NCI-H446 treated with DMSO at 0.1 percent for 48 hours (cell line): ENCODE measurements at regions not wholly inside any gene's neighbourhood (a gene's known extent, or its start where the extent isn't known, plus 50 kb on each side); places are given as distances from the start of the nearest gene placed in this dataset.
A peak's percentile ranks its signal among the peaks of the same experiment; 100 is the strongest.
"Not testable (repeated sequence)": the region's sequence is repeated elsewhere in the genome, so short reads cannot be mapped to it uniquely, and the experiment has no call there.

Experiments
- DNase-seq: peaks from one replicate; lab custom pipeline; 2025; lab: John Stamatoyannopoulos, UW

DNA sequence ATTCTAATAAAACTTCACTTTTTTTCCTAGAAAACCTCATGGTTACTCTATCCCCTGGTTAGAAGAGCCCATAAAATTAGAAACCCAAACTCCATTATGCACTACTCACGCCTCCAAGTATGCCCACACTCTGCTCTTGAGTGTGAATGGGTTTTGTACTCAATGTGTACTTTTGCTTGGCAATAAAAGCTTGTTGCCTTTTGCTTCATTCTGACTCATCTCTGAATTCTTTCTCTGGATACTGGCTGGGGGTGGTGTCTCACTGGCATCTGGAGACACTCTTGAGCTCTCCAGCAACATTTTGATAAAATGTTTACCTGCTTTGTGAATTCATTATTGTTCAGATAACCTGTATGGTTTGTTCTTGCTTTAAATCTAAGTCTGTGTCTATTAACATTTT is 963.3 kb downstream of the TRAM1L1 start:
- DNase-seq: no peak

DNA sequence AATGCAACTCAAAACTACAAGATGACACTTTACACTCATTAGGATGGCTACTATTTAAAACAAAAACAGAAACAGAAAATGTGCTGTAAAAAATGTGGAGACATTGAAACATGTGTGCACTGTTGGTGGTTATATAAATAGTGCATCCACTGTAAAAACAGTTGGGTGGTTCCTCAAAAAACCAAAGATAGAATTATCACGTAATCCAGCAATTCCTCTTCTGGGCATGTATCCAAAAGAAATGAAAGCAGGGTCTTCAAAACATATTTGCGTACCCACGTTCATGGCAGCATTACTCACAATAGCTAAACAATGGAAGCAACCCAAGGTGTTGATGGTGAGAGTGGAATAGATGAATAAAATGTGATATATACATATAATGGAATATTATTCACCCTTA is 967.2 kb downstream of the TRAM1L1 start:
- DNase-seq: peak; percentile 89

DNA sequence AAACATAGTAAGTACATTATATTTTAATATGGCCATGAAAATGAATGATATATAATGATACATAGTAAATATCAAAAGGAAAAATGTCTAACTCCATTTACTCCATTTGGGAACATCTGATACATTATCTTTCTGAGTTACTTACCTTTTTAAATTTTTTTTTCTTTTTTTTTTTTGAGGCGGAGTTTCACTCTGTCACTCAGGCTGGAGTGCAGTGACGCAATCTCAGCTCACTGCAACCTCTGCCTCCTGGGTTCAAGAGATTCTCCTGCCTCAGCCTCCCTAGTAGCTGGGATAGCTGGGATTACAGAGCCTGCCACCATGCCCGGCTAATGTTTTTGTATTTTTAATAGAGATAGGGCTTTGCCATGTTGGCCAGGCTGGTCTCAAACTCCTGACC is 972.5 kb downstream of the TRAM1L1 start:
- DNase-seq: not testable (repeated sequence)

DNA sequence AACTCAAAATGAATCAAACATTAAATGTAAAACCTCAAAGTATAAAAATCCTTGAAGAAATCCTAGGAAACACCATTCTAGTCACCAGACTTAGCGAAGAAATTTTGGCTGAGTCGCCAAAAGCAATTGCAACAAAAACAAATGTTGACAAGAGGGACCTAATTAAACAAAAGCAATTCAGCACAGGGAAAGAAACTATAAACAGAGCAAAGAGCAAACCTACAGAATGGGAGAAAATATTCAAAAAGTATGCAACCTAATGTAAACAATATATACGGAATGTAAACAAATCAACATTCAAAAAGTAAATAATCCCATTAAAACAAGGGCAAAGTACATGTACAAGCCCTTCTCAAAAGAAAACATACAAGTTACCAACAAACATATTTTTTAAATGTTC is 974.7 kb downstream of the TRAM1L1 start:
- no peak for DNase-seq

DNA sequence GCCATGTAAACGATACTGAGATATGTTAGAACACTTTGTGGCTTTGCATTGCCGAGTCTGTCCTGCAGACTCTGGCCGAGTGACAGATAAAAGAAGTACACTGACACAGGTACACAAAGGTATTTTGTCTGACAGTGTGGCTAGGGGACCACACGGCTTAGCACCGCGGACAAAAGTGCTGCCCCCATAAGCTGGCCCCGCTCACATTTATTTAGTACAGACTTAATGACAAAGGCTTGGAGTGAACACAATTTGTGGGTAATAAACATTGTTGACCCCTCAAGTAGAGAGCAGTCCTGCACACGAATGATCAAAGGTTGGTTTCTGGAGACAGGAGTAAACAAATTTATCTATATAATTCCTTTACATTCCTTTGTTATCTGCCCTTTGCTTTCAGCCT is 976.8 kb downstream of the TRAM1L1 start:
- DNase-seq: no peak

DNA sequence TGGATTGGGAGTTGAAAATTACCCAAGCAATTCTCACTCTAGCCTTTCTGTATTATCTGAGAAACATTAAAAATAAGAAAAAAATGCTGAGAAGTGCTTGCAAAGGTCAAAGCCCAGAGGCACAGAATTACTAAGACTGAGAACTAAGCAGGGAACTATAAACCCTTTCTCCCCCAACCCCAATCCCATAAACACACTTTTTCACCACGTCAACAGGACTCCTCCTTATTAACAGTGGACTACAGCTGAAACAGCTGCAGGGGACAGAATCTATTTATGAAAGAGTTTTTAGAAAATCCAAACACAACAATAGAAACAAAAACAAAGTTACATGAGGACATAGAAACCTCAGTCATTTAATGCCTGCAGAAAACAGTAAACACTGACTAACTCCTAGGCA is 984.1 kb downstream of the TRAM1L1 start:
- no peak for DNase-seq

DNA sequence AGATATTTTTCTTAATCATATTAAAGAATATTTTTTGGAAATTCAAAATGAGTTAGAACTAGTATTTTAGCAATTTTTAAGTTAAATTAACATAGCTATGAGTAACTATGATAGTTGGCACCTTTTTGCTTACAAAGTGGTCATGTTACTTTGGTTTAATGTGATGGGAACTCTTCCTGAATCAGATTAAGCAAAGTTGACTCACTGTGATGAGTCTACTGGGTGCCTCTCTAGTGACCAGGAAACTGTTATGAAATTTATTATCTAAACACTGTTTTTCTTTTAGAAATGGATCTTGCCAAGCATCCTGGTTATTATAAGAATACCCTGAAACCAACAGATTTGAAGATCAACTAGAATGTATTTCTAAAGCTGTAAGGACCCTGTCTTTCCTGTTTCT is 985.8 kb downstream of the TRAM1L1 start:
- no peak for DNase-seq

DNA sequence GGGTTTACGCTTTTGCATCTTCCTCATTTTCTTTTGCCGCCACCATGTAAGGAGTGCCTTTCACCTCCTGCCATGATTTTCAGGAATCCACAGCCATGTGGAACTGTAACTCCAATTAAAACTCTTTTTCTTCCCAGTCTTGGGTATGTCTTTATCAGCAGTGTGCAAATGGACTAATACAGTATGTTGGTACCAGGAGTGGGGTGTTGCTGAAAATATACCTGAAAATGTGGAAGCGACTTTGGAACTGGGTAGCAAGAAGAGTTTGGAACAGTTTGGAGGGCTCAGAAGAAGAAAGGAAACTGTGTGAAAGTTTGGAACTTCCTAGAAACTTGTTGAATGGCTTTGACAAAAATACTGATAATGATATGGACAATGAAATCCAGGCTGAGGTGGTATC is 983.9 kb upstream of the NDST4 start:
- not testable (repeated sequence) for DNase-seq

DNA sequence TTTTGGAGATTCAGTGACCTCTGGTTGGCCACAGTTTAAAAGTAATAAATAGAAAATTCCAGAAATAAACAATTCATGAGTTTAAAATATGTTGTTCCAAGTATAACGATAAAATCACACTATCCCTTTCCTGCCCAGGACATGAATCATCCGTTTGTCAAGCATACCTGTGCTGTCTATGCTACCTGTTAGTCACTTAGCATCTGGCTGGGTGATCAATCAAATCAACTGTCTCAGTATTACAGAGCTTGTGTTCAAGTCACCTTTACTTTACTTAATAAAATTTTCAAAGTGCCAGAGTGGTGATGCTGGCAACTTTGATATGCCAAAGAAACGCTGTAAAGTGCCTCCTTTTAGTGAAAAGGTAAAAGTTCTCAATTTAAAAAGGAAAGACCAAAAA is 979.5 kb upstream of the NDST4 start:
- DNase-seq: no peak

DNA sequence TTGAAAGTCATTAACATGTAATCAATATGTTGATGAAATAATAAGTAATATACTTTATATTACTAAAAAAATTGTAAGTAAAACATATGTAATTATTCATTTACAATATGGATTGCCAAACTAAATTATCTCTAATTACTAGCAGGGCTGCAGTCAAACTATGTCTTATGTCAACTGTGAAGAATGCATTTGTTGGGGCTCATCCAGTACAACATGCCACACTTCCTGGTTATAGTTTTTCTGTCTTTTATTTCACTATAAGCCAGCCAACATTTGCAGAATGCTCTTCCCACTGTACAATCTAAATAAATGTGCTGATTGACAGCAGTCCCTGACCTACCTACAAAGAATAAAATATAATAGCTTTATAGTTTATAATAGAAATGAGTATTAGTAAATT is 975.4 kb upstream of the NDST4 start:
- peak; percentile 82 for DNase-seq

DNA sequence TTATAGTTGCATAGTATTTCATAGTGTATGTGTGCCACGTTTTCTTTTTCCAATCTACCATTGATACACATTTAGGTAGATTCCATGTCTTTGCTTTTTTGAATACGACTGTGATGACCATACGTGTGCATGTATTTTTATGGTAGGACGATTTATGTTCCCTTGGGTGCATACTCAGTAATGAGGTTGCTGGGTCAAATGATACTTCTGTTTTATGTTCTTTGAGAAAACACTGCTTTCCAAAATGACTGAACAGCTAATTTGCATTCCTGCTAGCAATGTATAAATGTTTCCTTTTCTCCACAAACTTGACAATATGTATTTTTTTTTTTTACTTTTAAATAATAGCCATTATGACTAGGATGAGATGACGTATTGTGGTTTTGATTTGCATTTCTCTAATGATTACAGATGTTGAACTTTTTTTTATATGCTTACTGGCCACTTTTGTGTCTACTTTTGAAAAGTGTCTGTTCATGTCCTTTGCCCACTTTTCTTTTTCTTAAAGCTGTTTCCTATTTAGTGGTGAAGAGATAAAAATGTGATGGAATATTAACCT is 969.5 kb upstream of the NDST4 start:
- no peak for DNase-seq

DNA sequence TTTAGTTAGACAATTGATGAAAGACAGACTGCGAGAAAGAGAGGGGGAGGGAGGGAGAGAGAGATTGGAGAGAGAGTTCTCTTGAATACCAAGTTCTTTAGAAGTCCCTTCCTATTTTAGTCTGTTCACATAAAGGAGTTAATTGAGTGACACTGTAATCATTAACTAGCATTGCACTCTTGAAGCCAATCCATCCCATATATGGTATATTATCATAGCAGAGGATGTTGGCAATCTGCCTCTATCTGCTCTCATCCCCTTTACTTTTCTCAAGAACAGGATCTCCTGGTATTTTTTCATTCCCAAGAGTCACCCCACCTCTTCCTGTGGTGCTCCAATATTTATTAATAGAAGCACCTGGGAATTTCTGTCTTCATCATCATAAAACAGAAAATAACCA is 959.6 kb upstream of the NDST4 start:
- no peak for DNase-seq

DNA sequence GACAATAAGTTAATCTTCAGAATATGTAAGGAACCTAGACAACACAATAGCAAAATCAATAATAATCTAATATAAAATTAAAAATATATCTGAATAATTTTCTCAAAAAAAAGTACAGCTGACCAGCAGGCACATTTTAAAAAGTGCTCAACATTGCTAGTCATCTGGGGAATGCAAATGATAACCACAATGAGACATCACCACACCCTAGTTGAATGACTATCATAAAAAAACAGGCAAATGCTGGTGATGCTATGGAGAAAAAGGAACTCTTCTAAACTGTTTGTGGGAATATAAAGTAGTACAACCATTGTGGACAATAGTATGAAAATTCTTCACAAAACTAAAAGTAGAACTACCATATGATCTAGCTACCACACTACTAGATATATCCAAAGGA is 956.9 kb upstream of the NDST4 start:
- no peak for DNase-seq

DNA sequence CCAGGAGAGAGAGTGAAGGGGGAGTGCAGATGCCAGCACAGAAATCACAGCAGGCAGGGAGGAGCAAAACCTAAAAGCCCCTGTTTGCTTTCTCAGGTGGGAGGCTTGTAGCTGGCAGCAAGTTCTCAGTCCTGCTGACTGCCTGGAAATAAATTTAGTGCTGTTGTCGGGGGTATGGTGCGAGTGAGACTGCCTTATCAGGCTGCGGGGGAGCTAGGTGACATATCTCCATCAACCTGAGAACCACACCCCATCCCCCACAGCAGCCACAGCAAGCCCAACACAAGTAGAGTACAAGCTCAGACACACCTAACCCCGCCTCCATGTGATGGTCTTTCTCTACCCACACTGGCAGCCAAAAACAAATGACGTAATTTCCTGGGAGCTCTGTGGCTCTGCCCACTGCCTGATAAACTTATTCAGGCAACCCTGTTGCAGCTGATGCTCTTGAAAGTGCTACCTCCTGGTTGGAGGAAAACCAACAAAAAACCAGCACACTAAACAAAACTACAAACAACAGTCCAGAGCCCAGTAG is 953.4 kb upstream of the NDST4 start:
- no peak for DNase-seq

DNA sequence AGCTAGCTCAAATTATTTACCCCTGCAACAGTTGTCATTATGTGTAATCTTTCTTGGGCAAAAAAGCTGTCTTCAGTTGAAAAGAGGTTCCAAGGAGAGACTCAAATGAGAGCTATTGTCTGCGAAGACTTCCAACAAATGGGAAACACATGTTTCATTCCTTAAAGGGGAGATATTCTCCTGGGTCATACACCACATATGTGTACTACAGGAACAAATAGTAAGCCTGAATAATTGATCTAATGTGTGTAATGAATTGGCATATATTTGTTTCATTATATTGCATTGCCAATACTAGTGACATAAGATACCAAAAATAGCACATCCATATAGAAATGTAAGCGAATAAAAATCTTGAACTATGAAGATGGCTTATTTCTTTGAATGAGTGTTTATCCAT is 950.9 kb upstream of the NDST4 start:
- DNase-seq: no peak

DNA sequence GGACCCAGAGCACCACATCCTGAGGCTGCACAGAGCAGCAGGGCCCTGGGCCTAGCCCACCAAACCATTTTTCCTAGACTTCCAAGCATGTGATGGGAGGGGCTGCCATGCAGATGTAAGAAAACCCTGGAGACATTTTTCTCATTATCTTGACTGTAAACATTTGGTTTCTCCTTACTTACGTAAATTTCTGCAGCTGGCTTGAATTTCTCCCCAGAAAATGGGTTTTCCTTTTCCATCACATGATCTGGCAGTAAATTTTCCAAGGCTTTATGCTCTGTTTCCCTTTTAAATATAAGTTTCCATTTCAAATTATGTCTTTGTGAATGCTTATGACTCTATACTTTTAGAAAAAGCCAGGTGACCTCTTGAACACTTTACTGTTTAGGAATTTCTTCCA is 945.9 kb upstream of the NDST4 start:
- DNase-seq: no peak

DNA sequence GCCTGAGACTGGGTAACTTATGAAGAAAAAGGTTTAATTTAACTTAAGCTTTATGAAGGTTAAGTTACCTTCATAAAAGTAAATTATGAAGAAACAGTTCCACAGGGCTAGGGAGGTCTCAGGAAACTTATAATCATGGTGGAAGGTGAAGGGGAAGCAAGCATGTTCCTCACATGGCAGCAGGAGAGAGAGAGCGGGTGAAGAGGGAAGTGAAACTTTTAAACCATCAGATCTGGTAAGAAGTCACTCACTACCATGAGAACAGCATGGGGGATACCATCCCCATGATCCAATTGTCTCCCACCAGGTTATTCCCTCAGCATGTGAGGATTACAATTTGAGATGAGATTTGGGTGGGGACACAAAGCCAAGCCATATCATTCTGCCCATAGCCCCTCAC is 944.7 kb upstream of the NDST4 start:
- DNase-seq: no peak

DNA sequence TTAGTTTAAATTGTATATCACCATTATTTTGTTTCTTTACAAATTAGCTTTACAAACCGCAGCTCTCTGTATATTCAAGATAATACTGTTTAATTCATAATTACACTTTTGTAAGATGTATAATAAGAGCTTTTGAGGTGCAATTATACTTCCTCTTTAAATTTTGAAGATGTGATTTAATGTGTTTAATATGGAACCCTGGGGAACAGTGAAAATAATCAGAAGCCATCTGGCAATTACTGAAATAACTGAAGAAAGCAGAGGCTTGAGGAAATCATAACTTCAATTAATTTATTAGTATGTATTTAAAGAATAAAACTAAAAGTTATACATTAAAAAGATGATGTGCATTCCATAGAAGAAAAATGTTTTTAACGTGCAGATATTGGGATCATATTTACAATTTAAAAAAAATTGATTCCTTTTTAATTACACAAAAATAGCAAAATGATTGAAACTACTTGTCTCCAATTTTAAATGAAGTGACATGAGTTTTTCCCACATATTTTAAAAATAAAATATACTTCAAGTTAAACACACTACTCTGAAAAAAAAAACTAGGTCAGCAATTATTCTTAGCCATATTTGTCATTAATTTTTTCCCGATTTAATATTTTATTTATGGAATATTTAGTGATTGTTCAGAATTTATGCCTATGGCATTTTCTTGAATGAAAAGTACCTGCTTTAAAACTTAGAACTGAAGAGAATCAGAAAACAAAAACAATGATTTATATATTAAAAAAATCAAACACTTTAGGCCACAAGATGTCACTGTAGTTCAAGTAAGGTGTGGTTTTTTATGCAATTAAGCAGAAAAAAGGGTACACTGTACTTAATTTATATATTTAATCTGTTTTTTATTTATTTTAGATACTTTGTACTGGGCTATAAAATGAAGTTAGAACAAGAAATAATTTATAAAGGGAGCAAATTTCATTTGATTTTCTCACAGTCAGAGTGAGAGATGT is 942.7 kb upstream of the NDST4 start:
- DNase-seq: peak; percentile 76

DNA sequence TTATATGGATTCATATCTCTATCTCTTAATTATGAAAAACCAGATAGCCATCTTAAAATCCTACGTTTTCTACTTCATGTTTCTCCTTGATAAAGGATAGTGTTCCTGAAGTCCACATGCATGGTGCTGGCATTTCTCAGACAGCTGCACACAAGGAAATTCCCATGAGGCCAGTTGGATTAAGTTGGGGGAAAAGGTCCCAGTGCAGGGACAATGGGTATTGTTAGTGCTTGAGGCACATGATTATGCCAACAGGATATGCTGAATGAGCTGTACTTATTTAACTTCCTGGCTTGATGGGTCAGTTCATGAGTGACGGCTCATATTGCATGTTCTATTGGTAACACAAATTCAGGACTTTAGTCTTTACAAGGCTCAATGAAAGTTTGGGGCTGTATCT is 913.9 kb upstream of the NDST4 start:
- no peak for DNase-seq

DNA sequence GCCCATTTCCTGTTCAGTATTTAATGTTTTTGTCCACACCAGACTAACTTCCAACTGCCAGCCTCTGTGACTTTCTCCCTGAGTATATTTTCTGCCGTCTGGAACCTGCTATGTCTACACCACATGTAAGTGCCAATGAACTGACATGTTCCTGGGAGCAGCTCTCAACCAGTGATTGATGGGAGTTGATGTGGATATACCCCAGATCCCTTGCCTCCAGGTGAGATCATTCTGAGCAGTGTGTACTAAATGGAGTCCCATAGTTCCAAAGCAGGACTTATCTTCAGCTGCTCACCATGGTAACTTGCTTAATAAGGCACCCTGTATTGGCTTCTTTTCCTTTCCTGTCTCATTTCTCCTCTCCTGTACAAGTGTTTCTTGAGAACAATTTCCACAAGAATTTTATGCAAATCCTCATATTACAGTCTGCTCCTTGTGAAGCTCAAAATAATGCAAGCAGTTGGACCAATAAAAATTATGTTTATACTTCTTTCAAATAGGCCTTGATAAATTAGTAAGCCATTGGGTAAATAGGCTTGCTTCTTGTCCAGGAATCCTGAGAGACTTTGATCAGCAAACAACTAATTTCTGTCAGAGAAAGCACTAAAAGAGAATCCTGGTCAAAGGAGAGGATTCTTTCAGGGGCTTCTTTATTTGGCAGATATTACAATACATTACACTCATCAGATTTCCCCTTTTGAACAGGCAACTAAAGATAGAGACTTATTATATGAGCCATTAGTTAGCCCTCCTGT is 911.7 kb upstream of the NDST4 start:
- DNase-seq: peak; percentile 45

DNA sequence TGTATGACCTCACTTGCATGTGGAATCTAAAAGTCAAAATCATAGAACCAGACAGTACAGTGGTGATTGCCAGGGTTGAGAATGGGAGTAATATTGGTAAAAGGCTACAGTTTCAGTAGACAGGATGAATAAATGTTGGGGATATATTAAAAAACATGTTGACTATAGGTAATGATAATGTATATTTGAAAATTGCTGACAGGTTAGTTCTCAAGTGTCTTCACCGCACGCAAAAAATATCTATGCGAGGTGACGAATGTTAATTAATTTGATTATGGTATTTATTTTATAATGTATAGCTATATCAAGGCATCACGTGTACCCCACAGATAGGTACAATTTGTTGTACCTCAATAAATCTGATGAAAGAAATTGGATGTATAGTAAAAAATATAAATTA is 909.6 kb upstream of the NDST4 start:
- no peak for DNase-seq

DNA sequence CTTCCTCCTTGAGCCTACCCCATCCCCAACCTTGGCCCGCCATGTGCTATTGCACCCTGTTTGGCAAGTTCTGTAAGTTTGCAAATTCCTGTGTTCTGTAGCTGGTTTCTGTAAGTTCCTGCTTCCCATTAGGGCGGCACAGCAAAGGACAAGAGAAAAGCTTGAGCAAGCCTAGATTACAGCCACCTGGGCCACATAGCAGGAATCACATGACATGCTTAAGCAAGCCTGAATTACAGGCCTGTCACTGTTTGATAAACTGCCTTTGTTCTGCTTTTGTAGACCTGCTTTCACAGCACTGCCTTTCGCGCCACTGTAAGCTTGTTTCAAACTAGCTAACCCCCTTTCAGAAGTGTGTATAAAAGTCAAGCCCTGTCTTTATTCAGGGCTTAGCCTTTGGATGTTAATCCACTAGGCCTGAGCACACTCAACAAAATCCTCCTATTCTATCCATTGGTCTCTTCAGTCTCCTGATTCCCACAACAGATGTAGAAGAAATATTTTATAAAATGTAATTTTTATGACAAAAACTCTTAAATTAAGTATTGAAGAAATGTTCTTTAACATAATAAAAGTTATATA is 906.8 kb upstream of the NDST4 start:
- DNase-seq: no peak
